ENCODE measurements at regions not wholly inside any gene's neighbourhood (a gene's known extent, or its start where the extent isn't known, plus 50 kb on each side); places are given as distances from the start of the nearest gene placed in this dataset.

- Histone ChIP-seq H3K4me3 (no peak overlapping the region), H3K27ac (ENCODE audit: control insufficient read depth, insufficient read depth) (no peak overlapping the region), H4K20me1 (ENCODE audit: control insufficient read depth, insufficient read depth) (no peaks in the 10 kb centered on the region), H3K4me1 (ENCODE audit: control insufficient read depth, insufficient read depth, low read length) (no peaks in the 10 kb centered on the region), H3K9ac (ENCODE audit: control insufficient read depth, insufficient read depth, low read length) (no peak overlapping the region), H3K4me2 (ENCODE audit: control insufficient read depth, insufficient read depth) (no peak overlapping the region), H3K9me3 (replicated peaks; ENCODE audit: control insufficient read depth, insufficient read depth, low read length) (no peaks in the 10 kb centered on the region; the same call in 2 of the 3 replicates), H3K79me2 (ENCODE audit: control insufficient read depth, insufficient read depth, low read length) (no peaks in the 10 kb centered on the region), H2AFZ (ENCODE audit: control insufficient read depth, low read depth, low read length) (no peak overlapping the region), H3K36me3 (ENCODE audit: control insufficient read depth in 2 of 2, insufficient read depth in 2 of 2, low read length in 1 of 2) (no peaks in the 10 kb centered on the region), H3K27me3 (replicated peaks in 1 of 2; ENCODE audit: control insufficient read depth in 2 of 2, insufficient read depth in 2 of 2, low read length in 1 of 2) (no peaks in the 10 kb centered on the region)
- FAIRE-seq, result no peak
- 8% methylated on average over 10 of the region's 10 CpGs for WGBS (ENCODE audit: insufficient coverage, insufficient replicate concordance, low lambda C conversion rate, missing lambda C conversion rate)
- SMC1A ChIA-PET (ENCODE audit: uncharacterized antibody, unreplicated experiment), result no interaction called here
- intact Hi-C loops (cut with micrococcal nuclease; ENCODE audit: unreplicated experiment), result no loop called here
- RAD21 ChIA-PET (ENCODE audit: unreplicated experiment), result no interaction called here
- POLR2A ChIA-PET, result no interaction called here
- DNase-seq (ENCODE audit: low read depth, low spot score), result no peak
- no TSS peak for BruUV-seq (replicated peaks)
- ATAC-seq, result no peak
- in situ Hi-C loops (cut with MboI), result no loop called here
- CTCF ChIA-PET, result no interaction called here
- TF ChIP-seq PKNOX1 (IDR thresholded peaks at IDR 0.05) (no peak), ZBTB11 (CRISPR knock-in tag; IDR thresholded peaks at IDR 0.05) (no peak), STAT1 (conservative IDR thresholded peaks at IDR 0.05) (no peak), POLR2A (IDR thresholded peaks at IDR 0.05; ENCODE audit: low read depth, low read length) (no peak), JUND (IDR thresholded peaks at IDR 0.05; ENCODE audit: low read depth, low read length) (no peak), ATF7 (IDR thresholded peaks at IDR 0.05; ENCODE audit: low read depth) (no peak), RB1 (IDR thresholded peaks at IDR 0.05; ENCODE audit: borderline replicate concordance) (no peak), BMI1 (IDR thresholded peaks at IDR 0.05; ENCODE audit: borderline replicate concordance) (no peak), SRF (IDR thresholded peaks at IDR 0.05; ENCODE audit: low read depth in 2 of 2, low read length in 2 of 2) (no peak), MTA3 (IDR thresholded peaks at IDR 0.05; ENCODE audit: borderline replicate concordance, low read length) (no peak), PBX3 (IDR thresholded peaks at IDR 0.05; ENCODE audit: insufficient replicate concordance, low read depth, low read length) (no peak), FOXM1 (IDR thresholded peaks at IDR 0.05; ENCODE audit: low read depth, low read length) (no peak), ATF2 (IDR thresholded peaks at IDR 0.05; ENCODE audit: low read length) (no peak), CHD1 (IDR thresholded peaks at IDR 0.05; ENCODE audit: low read depth, low read length) (no peak), BCL3 (IDR thresholded peaks at IDR 0.05; ENCODE audit: borderline replicate concordance, insufficient read depth, low read depth, low read length, poor library complexity, severe bottlenecking) (no peak), NRF1 (conservative IDR thresholded peaks at IDR 0.05; ENCODE audit: low read depth, low read length) (no peak)
Measured at GRCh38 chr5:3351581-3352442, 243.8 kb upstream of the IRX1 start.
